Spleen (tissue), 11 donors: ENCODE measurements at regions not wholly inside any gene's neighbourhood (a gene's known extent, or its start where the extent isn't known, plus 50 kb on each side); places are given as distances from the start of the nearest gene placed in this dataset.
A peak's percentile ranks its signal among the peaks of the same experiment; 100 is the strongest.

ENCODE experiments used
- DNase-seq: peaks from one replicate; pipeline ENCODE4 v3.0.0-alpha.2; 2020
- H3K27ac ChIP-seq, 8 donors: fragments of 200-600 bp; sonication (generic) in 7 of 8; 1 replicate in 4 of 8; 2 replicates in 4 of 8; pipeline versions ENCODE4 v1.5.0 to v1.8.0; 2016 to 2021; ENCODE audit warnings: inconsistent platforms in 4 of 8, mild to moderate bottlenecking in 4 of 8, moderate library complexity in 1 of 8
- H3K27me3 ChIP-seq, 7 donors: fragments of 200-600 bp; sonication (generic) in 6 of 7; replicated peaks in 1 of 7; 1 replicate in 4 of 7; 2 replicates in 3 of 7; pipeline versions ENCODE4 v1.5.0 to v1.8.0; 2016 to 2021; ENCODE audit warnings: inconsistent platforms in 3 of 7, mild to moderate bottlenecking in 1 of 7
- H3K36me3 ChIP-seq, 6 donors: fragments of 200-600 bp; sonication (generic) in 5 of 6; 1 replicate in 4 of 6; 2 replicates in 2 of 6; pipeline versions ENCODE4 v1.5.0 to v1.8.0; 2016 to 2021; ENCODE audit warnings: inconsistent platforms in 2 of 6
- H3K4me1 ChIP-seq, 6 donors: fragments of 200-600 bp; sonication (generic) in 5 of 6; 1 replicate in 3 of 6; 2 replicates in 3 of 6; pipeline versions ENCODE4 v1.5.0 to v1.8.0; 2016 to 2021; ENCODE audit warnings: inconsistent platforms in 3 of 6
- H3K4me3 ChIP-seq, 8 donors: fragments of 200-600 bp; sonication (generic) in 7 of 8; 1 replicate in 4 of 8; 2 replicates in 4 of 8; pipeline versions ENCODE4 v1.5.0 to v1.8.0; 2016 to 2021; ENCODE audit warnings: inconsistent platforms in 4 of 8, mild to moderate bottlenecking in 4 of 8, moderate library complexity in 2 of 8
- H3K9me3 ChIP-seq, 8 donors: fragments of 200-600 bp; sonication (generic) in 7 of 8; 1 replicate in 4 of 8; 2 replicates in 4 of 8; pipeline versions ENCODE4 v1.5.0 to v1.8.0; 2016 to 2021; ENCODE audit warnings: inconsistent platforms in 4 of 8
- CTCF ChIP-seq, 11 experiments: fragments of 200-600 bp in 7 of 11; fragments of 450-650 bp in 4 of 11; sonication (generic) in 4 of 11; IDR thresholded peaks in 8 of 11; conservative IDR thresholded peaks in 3 of 11; 1 replicate in 7 of 11; 2 replicates in 4 of 11; pipeline versions ENCODE4 v1.4.0 to v1.8.0; 2016 to 2021; ENCODE audit warnings: antibody characterized with exemption in 11 of 11, inconsistent platforms in 4 of 11, mild to moderate bottlenecking in 1 of 11
- POLR2A ChIP-seq, 3 donors: fragments of 450-650 bp; IDR thresholded peaks; one replicate each; pipeline ENCODE4 v1.5.1; 2017; ENCODE audit warnings: antibody characterized with exemption in 3 of 3, mild to moderate bottlenecking in 1 of 3
- POLR2AphosphoS5 ChIP-seq, 3 donors: sonication (generic); formaldehyde crosslinking; IDR thresholded peaks; one replicate each; pipeline ENCODE4 v1.5.1; 2017; ENCODE audit warnings: antibody characterized with exemption in 3 of 3
- WGBS, 5 donors: extraction: QIAGEN DNeasy Blood & Tissue Kit in 3 of 5; methylation state at CpG; one replicate each; pipeline versions ENCODE4 v1.1.5 to v1.1.7; 2013 to 2018; 5-methylcytosine and 5-hydroxymethylcytosine counted together
- intact Hi-C: fragments of 100-400 bp; cut with DNase I; formaldehyde crosslinking; loops from one replicate; pipeline ENCODE4 v1.15.0; 2023; ENCODE audit warnings: low total_unique reads
- donor health status: healthy with polysubstance abuse.
- donor health status: DM: no; HTN: no; CAD: no; lungs with moderate emphysema.
- donor health status: DM: no; HTN: no; CAD: no.
- donor health status: Bipolar disorder and iron deficiency.
- donor health status: healthy.
- donor health status: DM: no; HTN: no; CAD: no.
- donor health status: DM: yes; HTN: yes; CAD: no.

GRCh38 chr4:56757821-56758411 is 63.6 kb downstream of the SPINK2 start:
- Histone ChIP-seq H3K9me3 (no peaks in the 10 kb centered on the region), H3K36me3 (no peaks in the 10 kb centered on the region), H3K4me3 (peak overlapping the region in 5 of 8 donors; percentile 4 to 53 (median 14)), H3K4me1 (peaks cover 7 to 42% (median 27%) of the 10 kb centered on the region in 6 donors), H3K27ac (peak overlapping the region; percentile 77 to 91 (median 82)), H3K27me3 (no peaks in the 10 kb centered on the region)
- TF ChIP-seq CTCF (IDR thresholded peaks at IDR 0.05 in 8 of 11, conservative IDR thresholded peaks at IDR 0.05 in 3 of 11) (no peak), POLR2AphosphoS5 (IDR thresholded peaks at IDR 0.05) (peak in 1 of 3 donors; percentile 68)
- WGBS, 5 donors: 3 to 10% (median 4%) methylated on average over 6 of the region's 6 CpGs
- intact Hi-C loops: no loop called here
- DNase-seq: peak; percentile 86

GRCh38 chr4:56757261-56757746 is 64.2 kb downstream of the SPINK2 start:
- intact Hi-C loops: no loop called here
- TF ChIP-seq POLR2AphosphoS5 (IDR thresholded peaks at IDR 0.05) (no peak), CTCF (IDR thresholded peaks at IDR 0.05 in 8 of 11, conservative IDR thresholded peaks at IDR 0.05 in 3 of 11) (no peak), POLR2A (IDR thresholded peaks at IDR 0.05) (no peak)
- Histone ChIP-seq H3K27me3 (no peaks in the 10 kb centered on the region), H3K36me3 (no peaks in the 10 kb centered on the region), H3K27ac (peak overlapping the region; percentile 77 to 91 (median 82)), H3K4me3 (peak overlapping the region in 3 of 8 donors; percentile 10 to 53 (median 14)), H3K9me3 (no peaks in the 10 kb centered on the region), H3K4me1 (peaks cover 7 to 39% (median 27%) of the 10 kb centered on the region in 6 donors)
- whole genome bisulfite sequencing, 5 donors: 55 to 71% (median 62%) methylated on average over 5 of the region's 5 CpGs
- peak; percentile 86 for DNase-seq

- Histone ChIP-seq H3K4me1 (peaks cover 7 to 39% (median 27%) of the 10 kb centered on the region in 6 donors), H3K27ac (peak overlapping the region in 1 of 8 donors; percentile 38), H3K9me3 (no peaks in the 10 kb centered on the region), H3K4me3 (no peak overlapping the region), H3K27me3 (no peaks in the 10 kb centered on the region), H3K36me3 (no peaks in the 10 kb centered on the region)
- intact Hi-C loops: no loop called here
- no peak for DNase-seq
- 58 to 89% (median 76%) methylated on average over 4 of the region's 4 CpGs for WGBS, 5 donors
- TF ChIP-seq POLR2A (IDR thresholded peaks at IDR 0.05) (no peak), CTCF (IDR thresholded peaks at IDR 0.05 in 8 of 11, conservative IDR thresholded peaks at IDR 0.05 in 3 of 11) (no peak), POLR2AphosphoS5 (IDR thresholded peaks at IDR 0.05) (no peak)
Measured at GRCh38 chr4:56755901-56756300, 65.6 kb downstream of the SPINK2 start.

- Histone ChIP-seq H3K4me1 (peaks cover 7 to 21% (median 13%) of the 10 kb centered on the region in 6 donors), H3K9me3 (peaks cover 0 to 4% (median 0%) of the 10 kb centered on the region in 8 donors), H3K27ac (no peak overlapping the region), H3K4me3 (no peak overlapping the region), H3K36me3 (no peaks in the 10 kb centered on the region), H3K27me3 (no peaks in the 10 kb centered on the region)
- DNase-seq: no peak
- TF ChIP-seq CTCF (IDR thresholded peaks at IDR 0.05 in 8 of 11, conservative IDR thresholded peaks at IDR 0.05 in 3 of 11): no peak
- no peak for TF ChIP-seq POLR2A (IDR thresholded peaks at IDR 0.05)
- TF ChIP-seq POLR2AphosphoS5 (IDR thresholded peaks at IDR 0.05): no peak
- WGBS, 5 donors: 59 to 85% (median 65%) methylated on average over 2 of the region's 2 CpGs
- intact Hi-C loops: no loop called here
Measured at GRCh38 chr4:56752985-56753384, 68.5 kb downstream of the SPINK2 start.
